ENCODE measurements at regions not wholly inside any gene's neighbourhood (a gene's known extent, or its start where the extent isn't known, plus 50 kb on each side); places are given as distances from the start of the nearest gene placed in this dataset.

DNA sequence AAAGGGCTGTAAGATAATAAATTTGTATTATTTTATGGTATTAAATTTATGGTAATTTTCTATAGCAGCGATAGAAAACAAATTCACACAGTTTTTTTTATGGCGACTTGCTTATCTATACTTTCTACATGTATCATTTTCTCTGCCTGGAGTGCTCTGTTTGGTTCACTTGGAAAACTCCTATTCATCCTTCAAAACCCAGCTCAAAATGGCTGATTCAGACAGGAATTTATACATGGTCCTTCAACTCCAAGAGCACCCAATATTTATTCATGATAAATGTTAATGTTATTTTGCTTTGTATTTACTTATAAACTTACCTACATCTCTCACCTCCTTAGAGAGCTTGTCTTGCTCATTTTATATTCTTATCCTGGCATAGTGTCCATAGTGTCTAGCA lies 55.6 kb upstream of the SSX2IP start:
- Histone ChIP-seq H3K9me3 (ENCODE audit: low read depth, low read length) (no peaks in the 10 kb centered on the region), H3K4me2 (ENCODE audit: insufficient read depth, low read length) (no peak overlapping the region), H3K27me3 (ENCODE audit: insufficient read depth, low read length) (no peaks in the 10 kb centered on the region), H3K4me3 (ENCODE audit: insufficient read depth, low read length) (no peak overlapping the region), H3K27ac (ENCODE audit: low read depth, low read length) (no peak overlapping the region), H3K4me1 (ENCODE audit: insufficient read depth, low read length) (no peaks in the 10 kb centered on the region), H3K79me2 (ENCODE audit: insufficient read depth, low read length) (no peaks in the 10 kb centered on the region), H4K20me1 (ENCODE audit: insufficient read depth, low read length) (no peaks in the 10 kb centered on the region), H3K36me3 (ENCODE audit: insufficient read depth, low read length) (no peaks in the 10 kb centered on the region), H2AFZ (ENCODE audit: low read length) (no peak overlapping the region)
- TF ChIP-seq, protein P1, sequence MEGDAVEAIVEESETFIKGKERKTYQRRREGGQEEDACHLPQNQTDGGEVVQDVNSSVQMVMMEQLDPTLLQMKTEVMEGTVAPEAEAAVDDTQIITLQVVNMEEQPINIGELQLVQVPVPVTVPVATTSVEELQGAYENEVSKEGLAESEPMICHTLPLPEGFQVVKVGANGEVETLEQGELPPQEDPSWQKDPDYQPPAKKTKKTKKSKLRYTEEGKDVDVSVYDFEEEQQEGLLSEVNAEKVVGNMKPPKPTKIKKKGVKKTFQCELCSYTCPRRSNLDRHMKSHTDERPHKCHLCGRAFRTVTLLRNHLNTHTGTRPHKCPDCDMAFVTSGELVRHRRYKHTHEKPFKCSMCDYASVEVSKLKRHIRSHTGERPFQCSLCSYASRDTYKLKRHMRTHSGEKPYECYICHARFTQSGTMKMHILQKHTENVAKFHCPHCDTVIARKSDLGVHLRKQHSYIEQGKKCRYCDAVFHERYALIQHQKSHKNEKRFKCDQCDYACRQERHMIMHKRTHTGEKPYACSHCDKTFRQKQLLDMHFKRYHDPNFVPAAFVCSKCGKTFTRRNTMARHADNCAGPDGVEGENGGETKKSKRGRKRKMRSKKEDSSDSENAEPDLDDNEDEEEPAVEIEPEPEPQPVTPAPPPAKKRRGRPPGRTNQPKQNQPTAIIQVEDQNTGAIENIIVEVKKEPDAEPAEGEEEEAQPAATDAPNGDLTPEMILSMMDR (IDR thresholded peaks at IDR 0.05; ENCODE audit: extremely low read depth, low read depth, low read length) = no peak
- DNase-seq (ENCODE audit: insufficient read length, low spot score, missing footprints) = no peak

DNA sequence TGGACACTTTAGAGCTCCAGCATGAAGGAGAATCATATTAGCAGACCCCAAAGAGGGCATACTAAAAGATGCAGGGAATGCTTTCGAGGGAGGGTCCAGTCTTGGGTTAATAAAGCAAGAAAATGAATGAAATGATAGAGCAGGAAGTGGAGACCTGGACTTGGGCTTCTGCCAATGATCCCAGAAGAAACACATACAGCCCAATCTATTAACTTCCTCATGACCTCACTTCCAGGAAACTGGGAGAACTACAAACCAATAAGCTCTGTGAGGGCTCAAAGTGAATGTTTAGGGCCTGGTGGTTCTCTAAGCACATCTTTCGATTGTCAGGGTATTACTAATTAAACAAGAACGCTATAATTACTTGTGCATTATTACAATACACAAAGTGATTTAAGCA lies 53.6 kb upstream of the SSX2IP start:
- H4K20me1 ChIP-seq (ENCODE audit: insufficient read depth, low read length) = no peaks in the 10 kb centered on the region
- DNase-seq (ENCODE audit: insufficient read length, low spot score, missing footprints) = no peak
- H3K27me3 ChIP-seq (ENCODE audit: insufficient read depth, low read length) = no peaks in the 10 kb centered on the region

DNA sequence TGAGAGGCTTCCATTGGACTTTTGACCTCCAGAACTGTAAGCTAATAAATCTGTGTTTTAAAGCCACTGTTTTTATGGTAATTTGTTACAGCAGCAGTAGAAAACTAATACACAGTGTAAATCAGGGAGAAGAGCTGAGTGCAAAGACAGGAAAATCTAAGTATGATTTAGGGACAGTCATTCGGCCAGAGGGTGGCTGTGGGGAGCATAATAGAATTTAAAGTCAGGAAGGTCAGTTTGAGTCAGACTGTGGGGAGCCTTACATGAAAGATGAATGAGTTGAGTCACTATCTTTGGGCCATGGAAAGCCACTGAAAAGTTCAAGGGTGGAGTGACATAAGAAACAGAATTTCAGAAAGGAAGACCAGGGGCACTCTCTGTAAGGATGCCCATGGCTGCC lies 52.4 kb upstream of the SSX2IP start:
- Histone ChIP-seq H3K4me2 (ENCODE audit: insufficient read depth, low read length) (no peak overlapping the region), H3K79me2 (ENCODE audit: insufficient read depth, low read length) (no peaks in the 10 kb centered on the region), H3K4me1 (ENCODE audit: insufficient read depth, low read length) (no peaks in the 10 kb centered on the region), H2AFZ (ENCODE audit: low read length) (no peak overlapping the region), H4K20me1 (ENCODE audit: insufficient read depth, low read length) (no peaks in the 10 kb centered on the region), H3K36me3 (ENCODE audit: insufficient read depth, low read length) (no peaks in the 10 kb centered on the region), H3K9me3 (ENCODE audit: low read depth, low read length) (no peaks in the 10 kb centered on the region), H3K4me3 (ENCODE audit: insufficient read depth, low read length) (no peak overlapping the region), H3K27ac (ENCODE audit: low read depth, low read length) (no peak overlapping the region), H3K27me3 (ENCODE audit: insufficient read depth, low read length) (no peaks in the 10 kb centered on the region)
- TF ChIP-seq, protein P1 (IDR thresholded peaks at IDR 0.05; ENCODE audit: extremely low read depth, low read depth, low read length) = no peak
- DNase-seq (ENCODE audit: insufficient read length, low spot score, missing footprints) = no peak

More for the DNA sequence above, 53.6 kb upstream of the SSX2IP start:
- TF ChIP-seq, protein P1 (IDR thresholded peaks at IDR 0.05; ENCODE audit: extremely low read depth, low read depth, low read length) = no peak
- H3K9me3 ChIP-seq (ENCODE audit: low read depth, low read length) = no peaks in the 10 kb centered on the region
- H3K79me2 ChIP-seq (ENCODE audit: insufficient read depth, low read length) = no peaks in the 10 kb centered on the region
- H2AFZ ChIP-seq (ENCODE audit: low read length) = no peak overlapping the region
- H3K36me3 ChIP-seq (ENCODE audit: insufficient read depth, low read length) = no peaks in the 10 kb centered on the region
- H3K27ac ChIP-seq (ENCODE audit: low read depth, low read length) = no peak overlapping the region
- H3K4me3 ChIP-seq (ENCODE audit: insufficient read depth, low read length) = no peak overlapping the region
- no peaks in the 10 kb centered on the region for H3K4me1 ChIP-seq (ENCODE audit: insufficient read depth, low read length)
- no peak overlapping the region for H3K4me2 ChIP-seq (ENCODE audit: insufficient read depth, low read length)

DNA sequence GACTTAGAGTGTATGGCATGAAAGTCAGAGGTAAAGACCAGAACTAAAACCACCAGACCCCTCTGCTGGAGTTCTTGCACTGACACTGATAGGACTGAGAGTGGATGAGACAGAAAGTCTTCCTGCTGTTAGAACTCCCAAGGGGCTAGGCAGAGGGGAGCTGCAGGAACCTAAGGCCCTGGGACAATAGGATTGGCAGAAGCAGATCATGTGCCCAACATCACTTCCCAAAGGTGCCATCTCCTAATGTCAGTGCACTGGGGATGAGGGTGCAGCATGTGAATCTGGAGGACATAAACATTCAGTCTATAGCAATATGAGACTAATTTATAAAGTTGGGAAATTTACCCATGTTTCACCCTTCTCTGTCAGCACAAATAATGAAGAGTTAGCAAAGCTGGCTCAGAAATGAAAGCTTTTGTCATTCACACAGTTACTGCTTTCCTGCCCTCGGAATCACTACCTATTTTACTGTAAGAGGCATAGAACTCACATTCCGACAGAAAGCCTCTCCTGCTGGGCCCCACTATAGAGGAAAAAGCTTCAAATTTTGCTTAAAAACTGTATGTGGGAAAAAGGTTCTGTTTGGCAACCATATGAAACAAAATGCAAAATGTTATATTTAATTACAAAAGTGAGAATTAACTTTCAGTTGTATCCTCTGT lies 49.9 kb upstream of the SSX2IP start:
- Histone ChIP-seq H3K4me2 (ENCODE audit: insufficient read depth, low read length) (no peak overlapping the region), H3K36me3 (ENCODE audit: insufficient read depth, low read length) (no peaks in the 10 kb centered on the region), H3K9me3 (ENCODE audit: low read depth, low read length) (no peaks in the 10 kb centered on the region)

More for the DNA sequence above, 49.9 kb upstream of the SSX2IP start:
- TF ChIP-seq, protein P1 (IDR thresholded peaks at IDR 0.05; ENCODE audit: extremely low read depth, low read depth, low read length) = no peak
- H2AFZ ChIP-seq (ENCODE audit: low read length) = no peak overlapping the region
- H3K4me1 ChIP-seq (ENCODE audit: insufficient read depth, low read length) = peaks cover 3% of the 10 kb centered on the region
- H3K27ac ChIP-seq (ENCODE audit: low read depth, low read length) = no peak overlapping the region
- H3K27me3 ChIP-seq (ENCODE audit: insufficient read depth, low read length) = no peaks in the 10 kb centered on the region
- no peaks in the 10 kb centered on the region for H3K79me2 ChIP-seq (ENCODE audit: insufficient read depth, low read length)
- DNase-seq (ENCODE audit: insufficient read length, low spot score, missing footprints) = no peak
- no peaks in the 10 kb centered on the region for H4K20me1 ChIP-seq (ENCODE audit: insufficient read depth, low read length)
- no peak overlapping the region for H3K4me3 ChIP-seq (ENCODE audit: insufficient read depth, low read length)

Measured in osteoblast (primary cell).